ENCODE measurements at regions not wholly inside any gene's neighbourhood (a gene's known extent, or its start where the extent isn't known, plus 50 kb on each side); places are given as distances from the start of the nearest gene placed in this dataset.

GRCh38 chrX:38999967-39000745 is 198.9 kb downstream of the MID1IP1 start:
- no peak for TF ChIP-seq CTCF (IDR thresholded peaks at IDR 0.05; ENCODE audit: low read depth, low read length, poor library complexity, severe bottlenecking)
- no peak for TF ChIP-seq EZH2phosphoT487 (IDR thresholded peaks at IDR 0.05; ENCODE audit: borderline replicate concordance, low read length)

All from DOHH2 (cell line).